Osteoblast (primary cell): ENCODE measurements at regions not wholly inside any gene's neighbourhood (a gene's known extent, or its start where the extent isn't known, plus 50 kb on each side); places are given as distances from the start of the nearest gene placed in this dataset.

Experiments used
- DNase-seq: peaks from one replicate; pipeline ENCODE4 v3.0.0; 2011; ENCODE audit warnings: low spot score, mixed read lengths; ENCODE audit not compliant: insufficient read length; ENCODE audit errors: missing footprints
- H2AFZ ChIP-seq: 2 replicates; pipeline ENCODE4 v1.6.0; 2011; ENCODE audit warnings: mild to moderate bottlenecking, low read length
- H3K27ac ChIP-seq: 2 replicates; pipeline ENCODE4 v1.5.1; 2011; ENCODE audit warnings: mild to moderate bottlenecking, low read depth, low read length, moderate library complexity
- H3K27me3 ChIP-seq: 2 replicates; pipeline ENCODE4 v1.6.0; 2012; ENCODE audit warnings: mild to moderate bottlenecking, control low read depth, inconsistent platforms, low read length, moderate library complexity; ENCODE audit not compliant: insufficient read depth
- H3K36me3 ChIP-seq: 2 replicates; pipeline ENCODE4 v1.5.1; 2011; ENCODE audit warnings: mild to moderate bottlenecking, low read length, control low read depth, moderate library complexity; ENCODE audit not compliant: insufficient read depth
- H3K4me1 ChIP-seq: 2 replicates; pipeline ENCODE4 v1.5.1; 2011; ENCODE audit warnings: mild to moderate bottlenecking, low read length, control low read depth, moderate library complexity; ENCODE audit not compliant: insufficient read depth
- H3K4me2 ChIP-seq: 2 replicates; pipeline ENCODE4 v1.6.0; 2011; ENCODE audit warnings: mild to moderate bottlenecking, low read length; ENCODE audit not compliant: insufficient read depth
- H3K4me3 ChIP-seq: fragments of 200-600 bp; sonication (generic); 3 replicates; pipeline ENCODE4 v1.5.1; 2012; ENCODE audit warnings: mild to moderate bottlenecking, low read length, inconsistent platforms; ENCODE audit not compliant: insufficient read depth
- H3K79me2 ChIP-seq: 2 replicates; pipeline ENCODE4 v1.6.0; 2012; ENCODE audit warnings: mild to moderate bottlenecking, low read length, control low read depth, inconsistent platforms; ENCODE audit not compliant: insufficient read depth
- H3K9me3 ChIP-seq: 2 replicates; pipeline ENCODE4 v1.5.1; 2011; ENCODE audit warnings: low read depth, low read length, control low read depth
- H4K20me1 ChIP-seq: 2 replicates; pipeline ENCODE4 v1.6.0; 2012; ENCODE audit warnings: mild to moderate bottlenecking, low read length, control low read depth; ENCODE audit not compliant: insufficient read depth
- CTCF ChIP-seq: IDR thresholded peaks from 2 replicates; pipeline ENCODE4 v1.5.1; 2011; ENCODE audit warnings: mild to moderate bottlenecking, low read depth, low read length, moderate library complexity; ENCODE audit errors: extremely low read depth

GRCh38 chr3:153334558-153334957, 172.5 kb downstream of the RAP2B start:
- H3K4me1 ChIP-seq, result peaks cover 15% of the 10 kb centered on the region
- H3K79me2 ChIP-seq, result no peaks in the 10 kb centered on the region
- H3K4me3 ChIP-seq, result no peak overlapping the region
- no peaks in the 10 kb centered on the region for H4K20me1 ChIP-seq
- no peak overlapping the region for H3K27ac ChIP-seq
- no peak for DNase-seq
- no peak overlapping the region for H3K4me2 ChIP-seq
- no peaks in the 10 kb centered on the region for H3K9me3 ChIP-seq
- H2AFZ ChIP-seq, result no peak overlapping the region
- H3K27me3 ChIP-seq, result no peaks in the 10 kb centered on the region
- no peak for TF ChIP-seq CTCF
- no peaks in the 10 kb centered on the region for H3K36me3 ChIP-seq

GRCh38 chr3:153337369-153337768, 175.3 kb downstream of the RAP2B start:
- Histone ChIP-seq H3K27ac (no peak overlapping the region), H3K4me1 (peaks cover 15% of the 10 kb centered on the region), H2AFZ (no peak overlapping the region), H4K20me1 (no peaks in the 10 kb centered on the region), H3K79me2 (no peaks in the 10 kb centered on the region), H3K36me3 (no peaks in the 10 kb centered on the region), H3K27me3 (no peaks in the 10 kb centered on the region), H3K4me3 (no peak overlapping the region), H3K9me3 (no peaks in the 10 kb centered on the region), H3K4me2 (no peak overlapping the region)
- TF ChIP-seq CTCF, result no peak
- no peak for DNase-seq

GRCh38 chr3:153338487-153338886, 176.5 kb downstream of the RAP2B start:
- no peaks in the 10 kb centered on the region for H3K79me2 ChIP-seq
- H3K9me3 ChIP-seq, result no peaks in the 10 kb centered on the region
- H3K27ac ChIP-seq, result peak overlapping the region; percentile 50
- TF ChIP-seq CTCF, result no peak
- peaks cover 15% of the 10 kb centered on the region for H3K4me1 ChIP-seq
- H3K4me2 ChIP-seq, result peak overlapping the region; percentile 47
- H3K4me3 ChIP-seq, result no peak overlapping the region
- H2AFZ ChIP-seq, result peak overlapping the region; percentile 62
- no peaks in the 10 kb centered on the region for H3K27me3 ChIP-seq
- no peaks in the 10 kb centered on the region for H4K20me1 ChIP-seq
- no peaks in the 10 kb centered on the region for H3K36me3 ChIP-seq
- peak; percentile 82 for DNase-seq

DNA sequence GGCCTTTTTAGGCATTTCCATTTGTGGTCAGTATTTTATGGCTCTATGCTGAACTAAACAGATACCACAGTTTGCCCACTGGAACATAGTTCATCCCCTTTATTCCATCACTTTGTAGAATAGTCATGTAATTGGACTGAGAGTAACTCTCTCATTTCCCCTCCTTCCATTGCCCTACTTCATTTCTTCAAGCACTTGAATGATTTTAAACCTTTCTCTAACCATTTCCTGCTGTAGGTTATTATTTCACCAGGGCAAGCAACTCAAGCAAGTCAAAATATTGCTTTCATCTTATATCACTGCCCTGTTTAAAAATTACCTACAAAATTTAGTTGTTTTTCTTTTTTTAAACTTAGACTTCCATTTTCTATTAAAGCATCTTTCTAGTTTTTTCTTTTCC, 177.0 kb downstream of the RAP2B start:
- peak; percentile 44 for DNase-seq
- Histone ChIP-seq H3K36me3 (no peaks in the 10 kb centered on the region), H3K4me1 (peaks cover 15% of the 10 kb centered on the region), H3K79me2 (no peaks in the 10 kb centered on the region), H3K27ac (peak overlapping the region; percentile 50), H2AFZ (peak overlapping the region; percentile 62), H4K20me1 (no peaks in the 10 kb centered on the region), H3K4me3 (no peak overlapping the region), H3K27me3 (no peaks in the 10 kb centered on the region), H3K4me2 (peak overlapping the region; percentile 47), H3K9me3 (no peaks in the 10 kb centered on the region)
- no peak for TF ChIP-seq CTCF
